ENCODE measurements at regions not wholly inside any gene's neighbourhood (a gene's known extent, or its start where the extent isn't known, plus 50 kb on each side); places are given as distances from the start of the nearest gene placed in this dataset.

DNA sequence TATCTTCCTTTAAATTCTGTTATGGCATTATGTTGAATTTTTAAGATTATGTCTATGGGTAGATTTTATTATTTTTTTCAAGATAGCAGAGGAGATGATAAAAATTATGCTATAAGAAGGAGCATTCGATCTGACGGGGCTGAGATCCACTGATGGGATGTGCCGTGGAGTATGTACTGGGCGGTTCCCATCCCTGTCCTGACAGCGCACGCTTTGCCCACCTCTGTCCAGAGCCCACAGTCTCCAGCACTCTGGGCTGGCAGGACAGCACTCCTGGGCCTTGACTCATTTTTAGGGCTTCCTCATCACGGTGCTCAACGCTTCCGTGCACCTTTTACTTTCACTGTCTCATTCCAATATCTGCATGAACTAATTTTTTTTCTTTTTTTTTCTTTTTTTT lies 235.5 kb downstream of the TEX29 start:
- no peak overlapping the region for H3K4me3 ChIP-seq (replicated peaks in 1 of 3)
- no peak overlapping the region for H3K27ac ChIP-seq
- intact Hi-C loops (cut with DNase I): no loop called here
- TF ChIP-seq POLR2A (IDR thresholded peaks at IDR 0.05) (no peak), CTCF (IDR thresholded peaks at IDR 0.05) (no peak)
- H3K4me1 ChIP-seq: no peaks in the 10 kb centered on the region
- H3K36me3 ChIP-seq: no peaks in the 10 kb centered on the region
- no peaks in the 10 kb centered on the region for H3K27me3 ChIP-seq
- no peak for DNase-seq
- H3K9me3 ChIP-seq: no peaks in the 10 kb centered on the region
- 91 to 94% methylated on average over 9 of the region's 9 CpGs for WGBS, 2 donors

- Histone ChIP-seq H3K27me3 (no peaks in the 10 kb centered on the region), H3K36me3 (no peaks in the 10 kb centered on the region), H3K4me3 (replicated peaks in 1 of 3) (no peak overlapping the region), H3K4me1 (no peaks in the 10 kb centered on the region), H3K9me3 (no peaks in the 10 kb centered on the region), H3K27ac (no peak overlapping the region)
- no peak for DNase-seq
- WGBS, 2 donors: 80 to 94% methylated on average over 13 of the region's 13 CpGs
- TF ChIP-seq CTCF (IDR thresholded peaks at IDR 0.05) (no peak), POLR2A (IDR thresholded peaks at IDR 0.05) (no peak)
- intact Hi-C loops (cut with DNase I): no loop called here
Observed at GRCh38 chr13:111556496-111556895, 236.1 kb downstream of the TEX29 start.

DNA sequence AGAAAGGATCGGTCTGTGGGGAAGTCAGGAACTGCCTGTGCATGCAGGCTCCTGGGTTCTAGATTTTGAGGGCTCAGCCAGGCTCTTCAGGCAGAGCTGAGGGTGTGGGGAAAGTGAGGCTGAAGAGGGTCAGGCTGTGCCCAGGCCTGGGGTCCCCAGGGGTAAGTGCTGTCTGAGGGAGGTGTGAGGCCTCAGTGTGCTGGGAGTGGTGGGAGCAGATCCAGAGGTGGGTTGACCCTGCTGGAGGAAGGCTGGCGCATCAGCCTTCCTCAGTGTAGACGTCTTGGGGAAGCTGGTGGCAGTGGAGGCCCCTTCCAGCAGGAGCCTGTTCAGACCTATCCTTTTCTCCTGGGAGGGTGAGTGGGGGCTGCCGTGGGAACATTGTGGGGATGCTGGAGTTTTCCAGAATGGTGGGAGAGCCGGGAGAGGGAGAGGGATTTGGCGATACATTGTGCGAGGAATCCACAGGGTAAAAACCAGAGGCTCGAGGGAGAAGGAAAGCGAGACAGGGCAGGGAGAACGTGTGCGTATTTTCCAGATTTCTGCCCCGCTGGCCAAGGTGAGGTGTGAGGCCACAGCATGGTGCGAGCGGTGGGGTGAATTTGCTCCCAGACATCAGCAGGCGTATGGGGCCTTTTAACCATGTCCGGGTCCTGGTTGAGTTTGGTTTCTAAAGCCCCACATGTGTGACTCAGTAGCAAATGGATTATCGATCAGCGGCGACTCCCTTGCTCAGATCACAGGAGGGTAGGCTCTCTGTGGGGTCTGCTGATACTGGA lies 237.7 kb downstream of the TEX29 start:
- H3K36me3 ChIP-seq: no peaks in the 10 kb centered on the region
- no peak overlapping the region for H3K27ac ChIP-seq
- no peaks in the 10 kb centered on the region for H3K9me3 ChIP-seq
- no peak for DNase-seq
- H3K4me3 ChIP-seq (replicated peaks in 1 of 3): no peak overlapping the region
- H3K4me1 ChIP-seq: no peaks in the 10 kb centered on the region
- H3K27me3 ChIP-seq: no peaks in the 10 kb centered on the region
- intact Hi-C loops (cut with DNase I): no loop called here
- WGBS, 2 donors: 89 to 90% methylated on average over 19 of the region's 19 CpGs
- TF ChIP-seq CTCF (IDR thresholded peaks at IDR 0.05) (no peak), POLR2A (IDR thresholded peaks at IDR 0.05) (no peak)

- WGBS, 2 donors: 59 to 74% methylated on average over 16 of the region's 16 CpGs
- Histone ChIP-seq H3K27ac (no peak overlapping the region), H3K4me1 (no peaks in the 10 kb centered on the region), H3K4me3 (replicated peaks in 1 of 3) (no peak overlapping the region), H3K36me3 (no peaks in the 10 kb centered on the region), H3K9me3 (no peaks in the 10 kb centered on the region), H3K27me3 (no peaks in the 10 kb centered on the region)
- DNase-seq: no peak
- TF ChIP-seq POLR2A (IDR thresholded peaks at IDR 0.05): no peak
- no peak for TF ChIP-seq CTCF (IDR thresholded peaks at IDR 0.05)
- intact Hi-C loops (cut with DNase I): no loop called here
Observed at GRCh38 chr13:111558700-111559088, 238.3 kb downstream of the TEX29 start.

DNA sequence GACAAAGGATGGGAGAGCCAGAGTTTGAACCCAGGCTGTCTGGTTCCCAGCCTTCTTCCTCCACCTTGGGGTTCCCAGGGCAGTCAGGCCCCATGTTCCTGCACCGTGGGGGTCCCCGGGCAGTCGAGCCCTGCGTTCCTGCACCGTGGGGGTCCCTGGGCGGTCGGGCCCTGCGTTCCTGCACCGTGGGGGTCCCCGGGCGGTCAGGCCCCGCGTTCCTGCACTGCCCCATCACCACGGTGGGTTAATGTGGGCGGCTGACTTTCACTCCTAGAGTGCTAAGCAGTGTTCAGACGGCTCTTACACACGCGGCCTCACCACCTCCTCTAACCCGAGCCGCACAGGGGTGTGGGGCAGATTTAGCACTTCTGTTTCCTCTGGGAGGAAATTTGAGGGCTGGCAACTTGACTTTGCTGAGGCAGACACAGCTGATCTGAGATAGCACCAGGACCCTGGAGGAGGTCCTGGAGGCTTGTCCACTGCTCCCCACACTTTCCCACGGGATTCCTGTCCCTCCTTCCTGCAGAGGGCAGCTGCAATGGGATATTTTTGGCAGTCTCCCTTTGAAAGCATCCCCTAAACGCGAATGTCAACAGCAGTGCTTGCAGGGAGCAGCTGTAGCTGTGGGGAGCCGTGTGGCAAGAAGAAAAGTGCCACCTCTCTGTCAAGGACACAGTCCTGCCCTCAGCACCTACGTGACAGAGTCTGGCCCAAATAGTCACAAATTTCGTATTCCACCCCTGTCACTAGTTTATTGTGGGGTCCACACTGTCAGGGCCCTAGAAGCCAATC lies 239.4 kb downstream of the TEX29 start:
- H3K4me3 ChIP-seq (replicated peaks in 1 of 3): no peak overlapping the region
- no peak overlapping the region for H3K27ac ChIP-seq
- H3K36me3 ChIP-seq: no peaks in the 10 kb centered on the region
- no peaks in the 10 kb centered on the region for H3K9me3 ChIP-seq
- no peak for DNase-seq
- no peaks in the 10 kb centered on the region for H3K4me1 ChIP-seq
- no peaks in the 10 kb centered on the region for H3K27me3 ChIP-seq
- WGBS, 2 donors: 58 to 64% methylated on average over 19 to 26 of the region's 26 CpGs
- intact Hi-C loops (cut with DNase I): no loop called here
- TF ChIP-seq POLR2A (IDR thresholded peaks at IDR 0.05) (no peak), CTCF (IDR thresholded peaks at IDR 0.05) (no peak)
